ENCODE measurements at regions not wholly inside any gene's neighbourhood (a gene's known extent, or its start where the extent isn't known, plus 50 kb on each side); places are given as distances from the start of the nearest gene placed in this dataset.

GRCh38 chr3:25099666-25100065 is 328.4 kb upstream of the RARB start:
- DNase-seq (ENCODE audit: low spot score): no peak

- no peak for DNase-seq (ENCODE audit: low spot score)
Measured at GRCh38 chr3:25103391-25103790, 324.7 kb upstream of the RARB start.

GRCh38 chr3:25107918-25108617 is 320.0 kb upstream of the RARB start:
- DNase-seq (ENCODE audit: low spot score): no peak

- DNase-seq (ENCODE audit: low spot score): no peak
Measured at GRCh38 chr3:25110642-25111041, 317.4 kb upstream of the RARB start.

GRCh38 chr3:25113891-25114290 is 314.2 kb upstream of the RARB start:
- DNase-seq (ENCODE audit: low spot score): no peak

GRCh38 chr3:25114532-25114931 is 313.5 kb upstream of the RARB start:
- DNase-seq (ENCODE audit: low spot score): no peak

- DNase-seq (ENCODE audit: low spot score): no peak
Measured at GRCh38 chr3:25117005-25117593, 311.0 kb upstream of the RARB start.

- DNase-seq (ENCODE audit: low spot score): no peak
Measured at GRCh38 chr3:25119682-25120081, 308.4 kb upstream of the RARB start.

GRCh38 chr3:25120665-25121064 is 307.4 kb upstream of the RARB start:
- no peak for DNase-seq (ENCODE audit: low spot score)

- DNase-seq (ENCODE audit: low spot score): no peak
Measured at GRCh38 chr3:25125201-25125600, 302.9 kb upstream of the RARB start.

GRCh38 chr3:25128735-25129134 is 299.3 kb upstream of the RARB start:
- DNase-seq (ENCODE audit: low spot score): no peak

GRCh38 chr3:25130724-25131520 is 297.1 kb upstream of the RARB start:
- no peak for DNase-seq (ENCODE audit: low spot score)

- DNase-seq (ENCODE audit: low spot score): no peak
Measured at GRCh38 chr3:25133588-25133987, 294.5 kb upstream of the RARB start.

- no peak for DNase-seq (ENCODE audit: low spot score)
Measured at GRCh38 chr3:25137606-25138005, 290.5 kb upstream of the RARB start.

GRCh38 chr3:25139267-25139666 is 288.8 kb upstream of the RARB start:
- DNase-seq (ENCODE audit: low spot score): no peak

- DNase-seq (ENCODE audit: low spot score): no peak
Measured at GRCh38 chr3:25142609-25143355, 285.3 kb upstream of the RARB start.

- DNase-seq (ENCODE audit: low spot score): no peak
Measured at GRCh38 chr3:25143356-25144025, 284.6 kb upstream of the RARB start.

- DNase-seq (ENCODE audit: low spot score): no peak
Measured at GRCh38 chr3:25144430-25144829, 283.6 kb upstream of the RARB start.

GRCh38 chr3:25145176-25145575 is 282.9 kb upstream of the RARB start:
- DNase-seq (ENCODE audit: low spot score): no peak

GRCh38 chr3:25150199-25150598 is 277.9 kb upstream of the RARB start:
- no peak for DNase-seq (ENCODE audit: low spot score)

- no peak for DNase-seq (ENCODE audit: low spot score)
Measured at GRCh38 chr3:25151281-25151902, 276.7 kb upstream of the RARB start.

GRCh38 chr3:25151903-25152295 is 276.2 kb upstream of the RARB start:
- no peak for DNase-seq (ENCODE audit: low spot score)
